H9 (cell line): ENCODE measurements at regions not wholly inside any gene's neighbourhood (a gene's known extent, or its start where the extent isn't known, plus 50 kb on each side); places are given as distances from the start of the nearest gene placed in this dataset.
A peak's percentile ranks its signal among the peaks of the same experiment; 100 is the strongest.

Experiments
- DNase-seq: peaks from one replicate; pipeline ENCODE4 v3.0.0-alpha.2; 2017
- H2AFZ ChIP-seq: one replicate; pipeline ENCODE4 v1.6.1; 2013; ENCODE audit warnings: mild to moderate bottlenecking, low read length, control low read depth, moderate library complexity
- H2AK5ac ChIP-seq: 2 replicates; pipeline ENCODE4 v1.6.1; 2013; ENCODE audit warnings: low read length, control low read depth, mixed read lengths; ENCODE audit not compliant: insufficient read length
- H2BK120ac ChIP-seq: one replicate; pipeline ENCODE4 v1.6.1; 2013; ENCODE audit warnings: low read depth, mild to moderate bottlenecking, low read length, control low read depth, inconsistent platforms; ENCODE audit not compliant: poor library complexity, severe bottlenecking
- H2BK12ac ChIP-seq: 2 replicates; pipeline ENCODE4 v1.6.1; 2013; ENCODE audit warnings: low read length, control low read depth, mixed read lengths, low read depth; ENCODE audit not compliant: insufficient read length
- H2BK15ac ChIP-seq: 2 replicates; pipeline ENCODE4 v1.6.1; 2013; ENCODE audit warnings: low read depth, low read length, control low read depth
- H2BK20ac ChIP-seq: one replicate; pipeline ENCODE4 v1.6.1; 2013; ENCODE audit warnings: low read depth, mild to moderate bottlenecking, low read length, control low read depth, inconsistent platforms; ENCODE audit not compliant: poor library complexity, severe bottlenecking
- H2BK5ac ChIP-seq: 2 replicates; pipeline ENCODE4 v1.6.1; 2013; ENCODE audit warnings: low read length, control low read depth, mixed read lengths; ENCODE audit not compliant: insufficient read length
- H3K14ac ChIP-seq: 2 replicates; pipeline ENCODE4 v1.6.1; 2013; ENCODE audit warnings: low read length, control low read depth; ENCODE audit not compliant: insufficient read depth
- H3K18ac ChIP-seq: 2 replicates; pipeline ENCODE4 v1.6.1; 2013; ENCODE audit warnings: low read depth, mild to moderate bottlenecking, mixed read lengths, low read length, control low read depth; ENCODE audit not compliant: insufficient read length
- H3K23ac ChIP-seq: 2 replicates; pipeline ENCODE4 v1.6.1; 2013; ENCODE audit warnings: low read length, control low read depth, mixed read lengths, low read depth; ENCODE audit not compliant: insufficient read length
- H3K23me2 ChIP-seq: 2 replicates; pipeline ENCODE4 v1.6.1; 2013; ENCODE audit warnings: low read depth, mild to moderate bottlenecking, mixed read lengths, low read length, control low read depth; ENCODE audit not compliant: insufficient read length, poor library complexity, severe bottlenecking
- H3K27ac ChIP-seq: 2 replicates; pipeline ENCODE4 v1.5.1; 2013; ENCODE audit warnings: low read length, control low read depth, mixed read lengths, low read depth; ENCODE audit not compliant: insufficient read length
- H3K27me3 ChIP-seq: 2 replicates; pipeline ENCODE4 v1.6.1; 2013; ENCODE audit warnings: low read length, control low read depth, inconsistent platforms; ENCODE audit not compliant: insufficient read depth
- H3K4ac ChIP-seq: 2 replicates; pipeline ENCODE4 v1.6.1; 2013; ENCODE audit warnings: low read depth, mild to moderate bottlenecking, control low read depth, inconsistent platforms, low read length, moderate library complexity
- H3K4me1 ChIP-seq: 2 replicates; pipeline ENCODE4 v1.6.1; 2013; ENCODE audit warnings: low read length, control low read depth, inconsistent platforms; ENCODE audit not compliant: insufficient read depth
- H3K4me2 ChIP-seq: 2 replicates; pipeline ENCODE4 v1.6.1; 2013; ENCODE audit warnings: low read length, control low read depth, mixed read lengths; ENCODE audit not compliant: insufficient read length, insufficient read depth
- H3K56ac ChIP-seq: 2 replicates; pipeline ENCODE4 v1.6.1; 2013; ENCODE audit warnings: low read depth, mild to moderate bottlenecking, mixed read lengths, low read length, control low read depth; ENCODE audit not compliant: insufficient read length
- H3K79me1 ChIP-seq: 2 replicates; pipeline ENCODE4 v1.6.1; 2013; ENCODE audit warnings: low read depth, mild to moderate bottlenecking, moderate library complexity, low read length, control low read depth, inconsistent platforms; ENCODE audit not compliant: insufficient read depth, poor library complexity, severe bottlenecking
- H3K79me2 ChIP-seq: 2 replicates; pipeline ENCODE4 v1.6.1; 2013; ENCODE audit warnings: low read length, control low read depth, inconsistent platforms; ENCODE audit not compliant: insufficient read depth
- H3K9ac ChIP-seq: 2 replicates; pipeline ENCODE4 v1.6.1; 2013; ENCODE audit warnings: low read length, control low read depth, mixed read lengths; ENCODE audit not compliant: insufficient read length; ENCODE audit errors: extremely low read depth
- H3K9me3 ChIP-seq: one replicate; pipeline ENCODE4 v1.6.1; 2013; ENCODE audit warnings: low read depth, low read length, inconsistent platforms; ENCODE audit not compliant: control insufficient read depth
- H3T11ph ChIP-seq: one replicate; pipeline ENCODE4 v1.6.1; 2013; ENCODE audit warnings: mild to moderate bottlenecking, low read length, control low read depth, inconsistent platforms
- H4K20me1 ChIP-seq: one replicate; pipeline ENCODE4 v1.6.1; 2013; ENCODE audit not compliant: control insufficient read depth, insufficient read length, insufficient read depth
- H4K5ac ChIP-seq: 2 replicates; pipeline ENCODE4 v1.6.1; 2013; ENCODE audit warnings: low read depth, mild to moderate bottlenecking, mixed read lengths, low read length, control low read depth; ENCODE audit not compliant: insufficient read length
- H4K8ac ChIP-seq: replicated peaks from 2 replicates; pipeline ENCODE4 v1.6.1; 2013; ENCODE audit warnings: low read length, control low read depth, mixed read lengths, low read depth; ENCODE audit not compliant: insufficient read length
- H4K91ac ChIP-seq: 2 replicates; pipeline ENCODE4 v1.6.1; 2013; ENCODE audit warnings: low read depth, mild to moderate bottlenecking, moderate library complexity, mixed read lengths, low read length, control low read depth; ENCODE audit not compliant: insufficient read length
- H3K27ac Mint-ChIP-seq, 3 experiments: 2 replicates in 2 of 3; 3 replicates in 1 of 3; pipeline ENCODE4 v1.8.0; 2020 to 2021; ENCODE audit warnings: mixed read lengths in 3 of 3, mild to moderate bottlenecking in 1 of 3, moderate library complexity in 1 of 3
- H3K27me3 Mint-ChIP-seq: 2 replicates; pipeline ENCODE4 v1.8.0; 2021; ENCODE audit warnings: low read depth, mild to moderate bottlenecking, moderate library complexity, mixed read lengths
- H3K36me3 Mint-ChIP-seq, 3 experiments: 2 replicates in 2 of 3; 3 replicates in 1 of 3; pipeline ENCODE4 v1.8.0; 2020 to 2021; ENCODE audit warnings: low read depth in 3 of 3, mixed read lengths in 3 of 3; ENCODE audit not compliant: insufficient read depth in 1 of 3
- H3K4me1 Mint-ChIP-seq, 2 experiments: 2 replicates each; pipeline ENCODE4 v1.8.0; 2020; ENCODE audit warnings: mixed read lengths in 2 of 2
- H3K4me3 Mint-ChIP-seq, 2 experiments: 2 replicates in 1 of 2; 3 replicates in 1 of 2; pipeline ENCODE4 v1.8.0; 2020 to 2021; ENCODE audit warnings: mild to moderate bottlenecking in 2 of 2, mixed read lengths in 2 of 2, moderate library complexity in 1 of 2
- H3K9me3 Mint-ChIP-seq, 2 experiments: 2 replicates in 1 of 2; 3 replicates in 1 of 2; pipeline ENCODE4 v1.8.0; 2020; ENCODE audit warnings: mild to moderate bottlenecking in 2 of 2, mixed read lengths in 2 of 2, moderate library complexity in 1 of 2
- WGBS: extraction: QIAGEN DNeasy Blood & Tissue Kit; methylation state at CpG from one replicate; pipeline ENCODE4 v1.1.7; 2013; ENCODE audit warnings: missing lambda C conversion rate, low lambda C conversion rate, mixed read lengths; ENCODE audit not compliant: insufficient read length; ENCODE audit errors: extremely low coverage; 5-methylcytosine and 5-hydroxymethylcytosine counted together
- TF ChIP-seq, protein P1 (sequence below): fragments of 200-600 bp; sonication (generic); conservative IDR thresholded peaks from 3 replicates; pipeline ENCODE4 v1.8.0; 2021; ENCODE audit warnings: antibody characterized with exemption, mild to moderate bottlenecking

- no peak overlapping the region for H3K27ac ChIP-seq
- no peak overlapping the region for H4K91ac ChIP-seq
- no peak overlapping the region for H2BK12ac ChIP-seq
- H2AFZ ChIP-seq = no peak overlapping the region
- H4K8ac ChIP-seq = no peak overlapping the region
- H3K4me2 ChIP-seq = no peak overlapping the region
- WGBS = no CpG with 5 or more reads among the region's 2 CpGs
- no peaks in the 10 kb centered on the region for H3K79me2 ChIP-seq
- H4K20me1 ChIP-seq = no peaks in the 10 kb centered on the region
- no peak overlapping the region for H3K14ac ChIP-seq
- no peak overlapping the region for H3K56ac ChIP-seq
- Mint-ChIP-seq H3K4me3 (no peak overlapping the region), H3K4me1 (peaks cover 18 to 41% of the 10 kb centered on the region in 2 experiments), H3K27ac (peak overlapping the region in 1 of 3 experiments; percentile 31; a peak in 1 of 7 replicates), H3K36me3 (peaks cover 20 to 37% (median 21%) of the 10 kb centered on the region in 3 experiments), H3K27me3 (peaks cover 1% of the 10 kb centered on the region), H3K9me3 (peaks cover 20 to 24% of the 10 kb centered on the region in 2 experiments)
- no peak for DNase-seq
- no peak overlapping the region for H4K5ac ChIP-seq
- H3K23me2 ChIP-seq = no peaks in the 10 kb centered on the region
- H2BK120ac ChIP-seq = no peak overlapping the region
- H2BK5ac ChIP-seq = no peak overlapping the region
- peaks cover 6% of the 10 kb centered on the region for H3K9me3 ChIP-seq
- TF ChIP-seq, protein P1, sequence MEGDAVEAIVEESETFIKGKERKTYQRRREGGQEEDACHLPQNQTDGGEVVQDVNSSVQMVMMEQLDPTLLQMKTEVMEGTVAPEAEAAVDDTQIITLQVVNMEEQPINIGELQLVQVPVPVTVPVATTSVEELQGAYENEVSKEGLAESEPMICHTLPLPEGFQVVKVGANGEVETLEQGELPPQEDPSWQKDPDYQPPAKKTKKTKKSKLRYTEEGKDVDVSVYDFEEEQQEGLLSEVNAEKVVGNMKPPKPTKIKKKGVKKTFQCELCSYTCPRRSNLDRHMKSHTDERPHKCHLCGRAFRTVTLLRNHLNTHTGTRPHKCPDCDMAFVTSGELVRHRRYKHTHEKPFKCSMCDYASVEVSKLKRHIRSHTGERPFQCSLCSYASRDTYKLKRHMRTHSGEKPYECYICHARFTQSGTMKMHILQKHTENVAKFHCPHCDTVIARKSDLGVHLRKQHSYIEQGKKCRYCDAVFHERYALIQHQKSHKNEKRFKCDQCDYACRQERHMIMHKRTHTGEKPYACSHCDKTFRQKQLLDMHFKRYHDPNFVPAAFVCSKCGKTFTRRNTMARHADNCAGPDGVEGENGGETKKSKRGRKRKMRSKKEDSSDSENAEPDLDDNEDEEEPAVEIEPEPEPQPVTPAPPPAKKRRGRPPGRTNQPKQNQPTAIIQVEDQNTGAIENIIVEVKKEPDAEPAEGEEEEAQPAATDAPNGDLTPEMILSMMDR = no peak
- no peak overlapping the region for H3K9ac ChIP-seq
- peaks cover 11% of the 10 kb centered on the region; the same call in 1 of the 2 replicates for H3K4me1 ChIP-seq
- no peak overlapping the region for H3K18ac ChIP-seq
- no peaks in the 10 kb centered on the region for H3K27me3 ChIP-seq
- no peaks in the 10 kb centered on the region for H3K79me1 ChIP-seq
- no peak overlapping the region for H2AK5ac ChIP-seq
- no peak overlapping the region for H2BK20ac ChIP-seq
- no peak overlapping the region for H3K4ac ChIP-seq
- no peak overlapping the region for H2BK15ac ChIP-seq
- no peak overlapping the region for H3K23ac ChIP-seq
- H3T11ph ChIP-seq = no peak overlapping the region
Measured at GRCh38 chr1:223041481-223041880, 101.6 kb downstream of the TLR5 start.
